GM12864 (cell line): ENCODE measurements at regions not wholly inside any gene's neighbourhood (a gene's known extent, or its start where the extent isn't known, plus 50 kb on each side); places are given as distances from the start of the nearest gene placed in this dataset.

Experiments
- DNase-seq: peaks from one replicate; pipeline ENCODE4 v3.0.0-alpha.2; 2011; ENCODE audit warnings: low read depth
- H3K4me3 ChIP-seq: 2 replicates; pipeline ENCODE4 v1.5.1; 2011; ENCODE audit warnings: mild to moderate bottlenecking, low read depth, low read length, control low read depth
- TF ChIP-seq, protein P1 (sequence below): IDR thresholded peaks from 2 replicates; pipeline ENCODE4 v1.5.1; 2011; ENCODE audit warnings: low read depth, mild to moderate bottlenecking, moderate library complexity, low read length, control low read depth, inconsistent platforms; ENCODE audit errors: missing control alignments

DNA sequence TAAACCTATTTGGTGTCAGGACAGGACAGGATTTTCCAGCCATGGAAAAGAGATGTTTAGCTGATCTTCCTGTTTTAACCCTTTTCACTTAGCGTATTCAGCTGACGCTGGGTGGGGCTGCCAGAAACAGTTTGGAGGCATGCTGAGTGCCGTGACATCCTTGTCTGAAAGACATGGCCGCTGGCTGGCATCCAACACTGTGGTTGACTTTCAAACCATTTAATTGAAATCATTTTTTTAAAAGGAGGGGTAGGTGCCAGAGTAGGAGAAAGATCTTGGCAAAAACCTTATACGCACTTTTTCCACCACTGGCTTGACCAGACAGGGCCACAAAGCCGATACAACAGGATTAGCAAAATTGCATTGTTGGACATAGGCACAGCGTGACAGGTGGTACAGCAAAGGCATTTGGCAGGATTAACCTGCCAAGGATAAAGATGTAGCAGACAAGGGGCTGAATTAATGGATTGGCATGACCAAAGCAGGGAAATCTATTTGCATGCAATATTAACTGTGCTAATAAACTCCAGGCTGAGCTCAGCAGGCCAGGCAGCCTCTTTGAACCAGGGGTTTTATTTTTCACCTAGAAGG lies 131.8 kb upstream of the TOPAZ1 start:
- no peak overlapping the region for H3K4me3 ChIP-seq
- no peak for DNase-seq
- TF ChIP-seq, protein P1, sequence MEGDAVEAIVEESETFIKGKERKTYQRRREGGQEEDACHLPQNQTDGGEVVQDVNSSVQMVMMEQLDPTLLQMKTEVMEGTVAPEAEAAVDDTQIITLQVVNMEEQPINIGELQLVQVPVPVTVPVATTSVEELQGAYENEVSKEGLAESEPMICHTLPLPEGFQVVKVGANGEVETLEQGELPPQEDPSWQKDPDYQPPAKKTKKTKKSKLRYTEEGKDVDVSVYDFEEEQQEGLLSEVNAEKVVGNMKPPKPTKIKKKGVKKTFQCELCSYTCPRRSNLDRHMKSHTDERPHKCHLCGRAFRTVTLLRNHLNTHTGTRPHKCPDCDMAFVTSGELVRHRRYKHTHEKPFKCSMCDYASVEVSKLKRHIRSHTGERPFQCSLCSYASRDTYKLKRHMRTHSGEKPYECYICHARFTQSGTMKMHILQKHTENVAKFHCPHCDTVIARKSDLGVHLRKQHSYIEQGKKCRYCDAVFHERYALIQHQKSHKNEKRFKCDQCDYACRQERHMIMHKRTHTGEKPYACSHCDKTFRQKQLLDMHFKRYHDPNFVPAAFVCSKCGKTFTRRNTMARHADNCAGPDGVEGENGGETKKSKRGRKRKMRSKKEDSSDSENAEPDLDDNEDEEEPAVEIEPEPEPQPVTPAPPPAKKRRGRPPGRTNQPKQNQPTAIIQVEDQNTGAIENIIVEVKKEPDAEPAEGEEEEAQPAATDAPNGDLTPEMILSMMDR = no peak

DNA sequence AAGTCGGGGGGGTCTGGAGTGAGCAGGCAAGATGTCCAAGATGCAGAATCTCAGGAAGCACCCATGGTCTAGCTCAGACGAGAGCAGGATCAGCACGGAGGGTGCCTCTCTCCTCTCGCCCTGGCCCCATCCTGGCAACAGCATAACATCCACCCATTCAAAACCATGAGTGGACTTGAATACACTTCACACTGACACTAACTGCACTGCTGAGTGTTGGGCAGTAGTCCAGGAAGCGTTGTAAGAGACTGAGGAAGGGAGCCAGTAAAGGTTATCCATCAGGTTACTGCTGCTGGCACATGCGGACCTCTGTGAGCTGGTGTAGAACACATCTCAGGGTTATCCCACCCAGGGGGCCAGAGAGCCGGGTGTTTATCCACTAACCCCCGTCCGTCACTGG lies 131.0 kb upstream of the TOPAZ1 start:
- DNase-seq = no peak
- TF ChIP-seq, protein P1 = no peak
- no peak overlapping the region for H3K4me3 ChIP-seq

DNA sequence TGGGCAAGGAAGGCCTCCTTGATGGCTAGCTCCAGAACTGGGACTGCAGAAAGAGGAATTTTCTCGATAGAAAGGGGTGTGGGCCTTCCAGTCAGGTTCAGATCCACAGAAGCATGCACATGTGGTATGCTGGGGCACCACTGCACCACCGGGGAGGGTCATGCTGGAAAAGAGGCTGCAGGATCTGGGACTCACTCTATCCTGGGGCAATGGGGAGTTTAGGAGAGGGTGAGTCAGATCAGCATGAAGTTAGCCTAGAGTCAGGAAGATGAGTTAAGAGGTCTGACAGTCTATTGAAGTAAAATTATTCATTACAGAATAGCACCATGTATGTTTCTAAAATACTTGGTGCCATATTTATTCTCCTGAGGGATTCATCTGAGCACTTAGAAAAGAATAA lies 130.2 kb upstream of the TOPAZ1 start:
- TF ChIP-seq, protein P1 = no peak
- no peak for DNase-seq
- H3K4me3 ChIP-seq = no peak overlapping the region

DNA sequence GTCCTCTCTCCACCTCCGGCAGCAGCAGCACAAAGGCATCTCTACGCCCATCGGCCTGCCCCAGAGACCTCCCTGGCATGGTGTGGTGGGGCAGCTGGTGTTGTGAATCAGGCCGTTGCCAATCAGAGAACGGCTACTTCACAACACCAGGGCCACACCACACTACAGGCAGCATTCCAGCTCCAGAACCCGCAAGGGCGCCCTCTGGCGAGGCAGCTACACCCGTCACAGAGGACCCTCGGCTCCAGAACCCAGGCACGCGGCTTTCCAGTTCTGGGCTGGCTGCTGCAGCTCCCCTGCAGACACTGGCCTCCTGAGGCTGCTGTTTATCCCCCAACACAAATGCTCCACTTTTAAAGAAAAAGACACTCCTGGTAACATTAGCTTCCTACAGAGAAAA lies 127.5 kb upstream of the TOPAZ1 start:
- H3K4me3 ChIP-seq = no peak overlapping the region
- TF ChIP-seq, protein P1 = peak; percentile 42
- no peak for DNase-seq

DNA sequence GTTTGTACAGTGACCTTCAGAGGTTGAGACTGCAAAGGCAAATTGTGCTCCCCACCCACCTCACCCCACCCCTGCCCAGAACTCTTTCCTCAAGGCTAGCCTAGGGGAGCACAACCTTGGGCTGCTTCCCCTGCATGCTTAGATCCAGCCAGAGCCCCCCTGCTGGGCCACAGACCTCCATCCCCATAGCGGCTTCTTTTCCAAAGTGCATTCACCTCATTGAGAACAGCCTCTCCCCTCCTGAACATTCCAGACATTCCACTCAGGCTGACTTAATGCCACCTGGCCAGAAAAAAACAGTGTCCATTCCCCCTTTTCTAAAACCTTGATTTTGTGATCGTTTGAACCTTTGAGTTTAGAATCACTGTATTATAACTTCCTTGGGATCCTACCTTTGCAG lies 124.4 kb upstream of the TOPAZ1 start:
- no peak for DNase-seq
- TF ChIP-seq, protein P1 = no peak
- H3K4me3 ChIP-seq = no peak overlapping the region

DNA sequence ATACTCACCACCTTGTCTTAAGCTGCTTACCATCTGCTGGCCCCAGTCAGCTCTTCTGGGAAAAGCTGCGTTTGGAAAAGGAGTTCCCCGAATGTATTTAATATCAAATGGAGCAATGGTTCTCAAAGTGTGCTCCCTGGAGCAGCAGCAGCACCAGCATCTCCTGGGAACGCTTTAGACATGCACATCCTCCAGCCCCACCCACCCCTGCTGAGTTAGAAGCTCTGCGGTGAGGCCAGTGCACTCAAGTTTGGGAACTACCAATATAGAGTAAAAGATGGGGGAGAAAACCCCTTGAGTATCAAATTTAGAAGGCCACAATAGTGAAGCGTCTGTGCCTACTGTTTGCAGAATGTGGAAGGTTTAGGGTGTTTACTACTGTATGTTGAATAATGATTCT lies 124.0 kb upstream of the TOPAZ1 start:
- no peak for DNase-seq
- TF ChIP-seq, protein P1 = no peak

More for the DNA sequence above, 124.0 kb upstream of the TOPAZ1 start:
- no peak overlapping the region for H3K4me3 ChIP-seq
